Activated naive CD4-positive, alpha-beta T cell treated with anti-CD3 and anti-CD28 coated beads, Interleukin-2, amount 50 U/mL, for 72 hours (primary cell): ENCODE measurements at regions not wholly inside any gene's neighbourhood (a gene's known extent, or its start where the extent isn't known, plus 50 kb on each side); places are given as distances from the start of the nearest gene placed in this dataset.
"Not testable (repeated sequence)": the region's sequence is repeated elsewhere in the genome, so short reads cannot be mapped to it uniquely, and the experiment has no call there.

ENCODE experiments used
- ATAC-seq, 2 donors: fragments of 150-1000 bp; cut with Tn5 transposase; 2 replicates each; pipeline ENCODE4 v1.10.0; 2021; ENCODE audit warnings: mild to moderate bottlenecking in 2 of 2, moderate library complexity in 2 of 2
- DNase-seq, 2 donors: peaks; one replicate each; pipeline ENCODE4 v3.0.0; 2021 to 2022; ENCODE audit warnings: low spot score in 2 of 2
- H3K27ac Mint-ChIP-seq, 2 donors: one replicate each; pipeline ENCODE4 v1.8.0; 2022; ENCODE audit warnings: mild to moderate bottlenecking in 2 of 2, mixed read lengths in 2 of 2
- H3K36me3 Mint-ChIP-seq, 2 donors: one replicate each; pipeline ENCODE4 v1.8.0; 2022; ENCODE audit warnings: mixed read lengths in 2 of 2
- H3K9me3 Mint-ChIP-seq, 2 donors: one replicate each; pipeline ENCODE4 v1.8.0; 2022; ENCODE audit warnings: mixed read lengths in 2 of 2

DNA sequence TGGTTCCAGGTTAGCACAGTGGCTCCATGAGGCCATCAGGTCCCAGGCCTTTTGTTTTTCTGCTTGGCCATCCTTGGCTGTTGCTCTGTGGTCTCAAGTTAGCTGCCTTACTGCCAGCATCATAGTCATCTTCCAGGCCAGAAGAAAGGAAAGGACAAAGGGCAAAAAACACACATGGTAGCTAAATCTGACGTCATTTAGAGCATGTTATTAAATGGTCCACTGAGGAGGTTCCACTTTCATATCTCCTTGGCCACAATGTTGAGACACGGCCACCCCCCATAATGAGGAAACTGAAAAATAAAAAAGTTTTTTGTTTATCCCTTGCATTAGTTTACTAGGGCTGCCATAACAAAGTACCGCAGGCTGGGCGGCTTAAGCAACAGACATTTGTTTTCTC, 106.4 kb upstream of the NIPBL start:
- no peak for DNase-seq
- peaks cover 0 to 4% of the 10 kb centered on the region in 2 donors for H3K36me3 Mint-ChIP-seq
- H3K9me3 Mint-ChIP-seq, result peaks cover 5 to 9% of the 10 kb centered on the region in 2 donors
- no peak for ATAC-seq
- H3K27ac Mint-ChIP-seq, result no peak overlapping the region

DNA sequence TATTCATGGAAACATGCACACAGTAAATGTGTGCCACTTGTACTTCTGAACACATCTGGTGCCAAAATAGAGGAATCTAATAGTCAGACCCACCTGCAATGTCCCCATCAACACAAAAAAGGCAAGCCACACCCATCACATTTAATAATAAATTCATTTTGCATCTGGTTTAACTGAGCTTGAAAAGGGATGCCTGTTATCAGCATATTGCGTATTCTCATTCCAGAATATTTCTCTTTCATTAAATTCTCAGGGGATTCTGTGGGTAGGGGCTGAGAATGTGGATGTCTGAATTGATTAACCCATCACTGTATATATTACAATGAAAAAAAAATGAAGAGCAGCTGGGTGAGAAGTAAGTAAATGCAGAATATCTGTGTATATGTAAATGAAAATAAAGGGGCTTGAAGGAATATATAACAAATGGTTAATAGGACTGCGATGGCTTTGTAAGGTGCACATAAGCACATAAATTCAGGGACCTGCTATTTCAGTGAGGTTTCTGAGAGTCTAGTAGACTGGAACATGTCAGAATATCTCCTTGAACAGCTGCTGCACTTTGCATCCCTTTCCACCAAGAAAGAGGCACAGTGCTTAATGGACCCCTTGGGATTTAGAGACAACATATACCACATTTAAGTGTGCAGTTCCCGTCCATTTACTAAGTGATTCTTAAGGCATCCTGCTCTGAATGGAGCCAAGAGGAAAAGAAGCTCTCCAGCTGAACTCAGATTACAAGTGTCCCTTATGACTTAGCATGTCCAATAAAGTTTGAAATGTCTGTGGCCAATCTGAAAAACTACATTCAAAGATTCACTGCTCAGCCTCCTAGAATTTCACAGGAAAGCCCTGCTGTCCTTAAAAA, 104.1 kb upstream of the NIPBL start:
- no peak for DNase-seq
- Mint-ChIP-seq H3K9me3 (peaks cover 0 to 4% of the 10 kb centered on the region in 2 donors), H3K27ac (no peak overlapping the region), H3K36me3 (no peaks in the 10 kb centered on the region)
- ATAC-seq, result no peak

DNA sequence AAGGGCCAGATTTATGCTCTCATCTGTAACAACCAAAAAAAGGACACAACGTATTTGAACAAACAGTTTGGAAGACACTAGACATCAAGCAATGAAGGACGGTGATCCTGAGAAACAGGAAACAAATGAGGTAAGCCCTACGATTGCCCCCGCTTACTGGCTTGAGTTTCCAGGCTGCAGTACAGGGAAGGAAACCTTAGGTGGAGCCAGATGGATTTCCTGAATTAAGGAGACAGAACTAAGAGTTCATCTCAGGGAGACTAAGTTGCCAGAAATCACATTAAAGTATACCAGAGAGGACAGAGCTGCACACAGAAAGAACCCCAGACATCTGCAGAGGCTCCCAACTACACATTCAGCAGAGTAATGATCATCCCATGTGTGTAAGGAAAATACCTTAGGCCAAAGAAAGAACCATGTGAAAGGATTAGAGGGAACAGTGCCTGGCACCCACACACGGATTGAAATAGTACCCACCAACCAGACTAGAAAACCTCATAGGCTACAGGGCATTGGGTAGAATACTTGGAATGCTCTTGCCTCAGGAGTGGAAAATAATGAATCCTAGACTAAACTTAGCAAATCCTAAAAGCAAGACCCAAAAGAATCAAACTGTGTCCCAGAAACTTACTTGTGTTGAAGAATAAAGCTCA, 99.3 kb upstream of the NIPBL start:
- H3K36me3 Mint-ChIP-seq, result no peaks in the 10 kb centered on the region
- H3K27ac Mint-ChIP-seq, result no peak overlapping the region
- no peak for ATAC-seq
- no peak for DNase-seq
- H3K9me3 Mint-ChIP-seq, result no peaks in the 10 kb centered on the region

DNA sequence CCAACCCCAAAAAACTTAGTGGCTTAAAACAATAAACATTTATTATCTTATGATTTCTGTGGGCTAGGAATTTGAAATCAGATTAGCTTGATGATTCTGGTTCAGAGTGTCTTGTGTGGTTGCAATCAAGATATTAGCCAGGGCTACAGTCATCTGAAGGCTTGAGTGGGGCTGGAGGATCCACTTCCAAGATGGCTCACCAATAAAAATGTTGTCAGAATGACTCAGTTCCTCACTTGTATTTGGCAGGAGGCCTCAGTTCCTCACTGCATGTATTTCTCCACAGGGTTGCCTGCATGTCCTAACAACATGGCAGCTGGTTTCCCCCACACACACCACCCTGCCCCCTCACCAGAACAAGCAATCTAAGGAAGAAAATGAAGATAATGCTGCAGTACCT, 98.2 kb upstream of the NIPBL start:
- no peaks in the 10 kb centered on the region for H3K36me3 Mint-ChIP-seq
- DNase-seq, result no peak
- ATAC-seq, result no peak
- no peak overlapping the region for H3K27ac Mint-ChIP-seq
- no peaks in the 10 kb centered on the region for H3K9me3 Mint-ChIP-seq

DNA sequence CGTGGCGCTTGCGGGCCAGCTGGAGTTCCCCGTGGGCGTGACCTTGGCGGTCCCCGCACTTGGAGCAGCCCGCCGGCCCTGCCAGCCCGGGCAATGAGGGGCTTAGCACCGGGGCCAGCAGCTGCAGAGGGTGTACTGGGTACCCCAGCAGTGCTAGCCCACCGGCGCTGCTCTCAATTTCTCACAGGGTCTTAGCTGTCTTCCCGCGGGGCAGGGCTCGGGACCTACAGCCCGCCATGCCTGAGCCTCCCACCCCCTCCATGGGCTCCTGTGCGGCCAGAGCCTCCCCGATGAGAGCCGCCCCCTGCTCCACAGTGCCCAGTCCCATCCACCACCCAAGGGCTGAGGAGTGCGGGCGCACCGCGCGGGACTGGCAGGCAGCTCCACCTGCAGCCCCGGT, 94.0 kb upstream of the NIPBL start:
- not testable (repeated sequence) for DNase-seq, H3K36me3 Mint-ChIP-seq, H3K9me3 Mint-ChIP-seq, H3K27ac Mint-ChIP-seq, ATAC-seq

DNA sequence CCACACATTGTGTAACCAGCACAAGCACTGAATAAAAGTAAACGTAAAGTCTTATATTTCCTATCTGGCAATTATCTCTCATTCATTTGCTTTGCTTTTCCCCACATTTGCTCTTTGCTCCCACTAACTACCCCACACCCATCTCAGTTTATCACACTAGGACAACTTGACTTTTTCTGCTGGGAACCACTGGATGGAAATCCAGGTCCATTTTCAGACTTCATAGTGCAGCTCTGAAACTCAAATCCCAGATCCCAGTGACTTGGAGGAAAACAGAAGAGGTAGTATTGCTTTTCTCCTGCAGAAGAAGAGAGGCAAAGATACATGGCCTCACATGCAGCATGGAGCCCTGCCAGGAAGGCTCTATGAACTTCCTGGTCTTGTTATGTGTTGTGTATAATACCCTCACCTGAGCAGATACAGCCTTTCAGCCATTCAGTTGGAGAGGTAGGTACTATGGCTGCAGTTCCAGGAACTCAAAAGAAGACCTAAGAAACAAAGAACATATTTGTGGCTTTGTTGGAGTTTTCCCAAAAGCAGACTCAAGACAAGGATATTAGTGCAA, 90.0 kb upstream of the NIPBL start:
- no peaks in the 10 kb centered on the region for H3K36me3 Mint-ChIP-seq
- ATAC-seq, result no peak
- H3K9me3 Mint-ChIP-seq, result no peaks in the 10 kb centered on the region

DNA sequence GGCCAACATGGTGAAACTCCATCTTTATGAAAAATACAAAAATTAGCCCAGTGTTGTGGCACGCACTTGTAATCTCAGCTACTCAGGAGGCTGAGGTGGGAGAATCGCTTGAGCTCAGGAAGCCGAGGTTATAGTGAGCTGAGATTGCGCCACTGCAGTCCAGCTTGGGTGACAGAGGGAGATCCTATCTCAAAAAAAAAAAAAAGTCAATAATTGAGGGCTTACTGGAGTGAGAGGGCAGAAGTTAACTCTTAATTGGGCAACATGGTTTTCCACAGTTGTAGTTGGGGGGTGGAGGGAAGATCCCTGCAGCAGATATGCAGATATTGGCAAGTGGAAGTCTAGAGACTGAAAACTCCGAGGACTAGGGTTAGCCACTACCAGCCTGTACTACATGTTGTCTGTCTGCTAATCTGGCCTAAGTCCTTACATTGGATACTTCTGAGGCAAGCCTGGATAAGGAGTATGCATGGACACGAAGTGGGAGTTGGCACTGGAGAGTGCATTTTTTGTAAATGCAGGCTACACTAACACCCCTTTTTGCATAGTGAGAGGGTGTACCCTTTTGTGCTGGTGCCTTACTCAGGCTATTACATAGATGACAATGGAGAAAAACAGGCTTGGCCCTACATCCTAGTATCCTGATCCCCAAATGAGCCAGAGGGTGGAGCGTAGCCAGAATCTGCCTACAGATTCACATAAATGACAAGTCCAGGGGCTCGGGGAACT, 89.0 kb upstream of the NIPBL start:
- DNase-seq (no peak), ATAC-seq (no peak)
- no peak overlapping the region for H3K27ac Mint-ChIP-seq
- no peaks in the 10 kb centered on the region for H3K9me3 Mint-ChIP-seq
- H3K36me3 Mint-ChIP-seq, result no peaks in the 10 kb centered on the region

More for the DNA sequence above, 90.0 kb upstream of the NIPBL start:
- no peak for DNase-seq
- H3K27ac Mint-ChIP-seq, result no peak overlapping the region

DNA sequence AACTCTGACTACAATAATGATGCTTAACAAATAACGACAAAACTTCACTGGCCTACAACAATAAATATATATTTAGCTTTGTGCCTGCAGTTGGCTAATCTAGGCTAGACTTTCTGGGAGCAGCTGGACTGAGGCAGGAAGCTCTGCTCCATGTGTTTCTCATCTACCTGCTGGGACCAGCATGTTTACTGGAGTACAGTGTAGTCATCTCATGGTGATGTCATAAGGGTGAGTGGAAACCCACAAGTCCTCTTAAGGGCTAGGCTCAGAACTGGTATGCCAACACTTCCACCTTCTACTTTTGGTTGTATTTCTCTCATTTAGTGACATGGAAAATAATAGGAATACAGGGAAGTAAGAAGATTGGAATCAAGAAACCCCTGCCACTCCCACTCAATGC, 85.7 kb upstream of the NIPBL start:
- no peaks in the 10 kb centered on the region for H3K9me3 Mint-ChIP-seq
- DNase-seq, result no peak
- H3K27ac Mint-ChIP-seq, result no peak overlapping the region
- no peaks in the 10 kb centered on the region for H3K36me3 Mint-ChIP-seq
- no peak for ATAC-seq

DNA sequence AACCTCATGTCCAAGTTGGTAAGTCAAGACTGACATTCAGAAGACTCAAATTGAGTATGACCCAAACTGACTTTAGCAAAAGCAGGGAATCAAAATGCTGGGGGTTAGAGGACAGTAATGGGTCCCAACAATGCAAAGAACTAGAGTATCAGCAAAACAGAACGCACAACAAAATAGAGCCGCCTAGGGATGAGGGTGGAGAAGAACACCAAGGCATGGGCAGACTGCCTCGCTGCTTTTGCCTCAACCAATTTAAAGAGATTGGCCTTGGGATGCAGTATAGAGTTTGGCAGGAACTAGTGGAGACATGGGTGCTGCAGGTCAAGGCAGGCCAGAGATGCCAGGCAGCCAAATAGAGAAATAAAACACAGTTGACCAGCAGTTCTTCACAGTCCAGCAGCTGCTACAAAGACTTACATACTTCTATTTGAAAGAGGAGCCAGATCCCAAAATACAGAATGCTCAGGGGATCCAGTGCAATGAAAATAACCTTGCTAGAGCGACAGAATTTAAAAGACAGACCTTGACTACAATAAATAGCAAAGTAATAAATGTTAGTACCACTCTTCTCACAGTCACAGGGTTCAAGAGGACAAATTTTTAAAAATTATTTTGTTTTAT, 83.9 kb upstream of the NIPBL start:
- H3K27ac Mint-ChIP-seq, result no peak overlapping the region
- no peak for ATAC-seq

DNA sequence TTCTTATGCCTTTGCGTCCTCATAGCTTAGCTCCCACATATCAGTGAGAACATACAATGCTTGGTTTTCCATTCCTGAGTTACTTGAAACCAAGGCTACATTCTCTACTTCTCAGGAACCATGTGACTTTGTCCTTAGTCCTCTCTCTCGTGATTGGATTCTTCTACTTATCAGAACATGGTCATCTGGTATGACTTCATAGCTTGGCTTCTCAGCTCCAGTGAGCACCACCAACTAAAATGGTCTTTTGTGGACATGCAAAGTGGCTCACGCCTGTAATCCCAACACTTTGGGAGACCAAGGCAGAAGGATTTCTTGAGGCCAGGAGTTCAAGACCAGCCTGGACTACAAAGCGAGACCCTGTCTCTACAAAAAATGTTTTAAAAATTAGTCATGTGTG, 81.2 kb upstream of the NIPBL start:
- H3K36me3 Mint-ChIP-seq, result no peaks in the 10 kb centered on the region
- H3K27ac Mint-ChIP-seq, result no peak overlapping the region
- ATAC-seq (no peak), DNase-seq (no peak)
- no peaks in the 10 kb centered on the region for H3K9me3 Mint-ChIP-seq

More for the DNA sequence above, 83.9 kb upstream of the NIPBL start:
- H3K9me3 Mint-ChIP-seq, result no peaks in the 10 kb centered on the region
- DNase-seq, result no peak
- no peaks in the 10 kb centered on the region for H3K36me3 Mint-ChIP-seq

DNA sequence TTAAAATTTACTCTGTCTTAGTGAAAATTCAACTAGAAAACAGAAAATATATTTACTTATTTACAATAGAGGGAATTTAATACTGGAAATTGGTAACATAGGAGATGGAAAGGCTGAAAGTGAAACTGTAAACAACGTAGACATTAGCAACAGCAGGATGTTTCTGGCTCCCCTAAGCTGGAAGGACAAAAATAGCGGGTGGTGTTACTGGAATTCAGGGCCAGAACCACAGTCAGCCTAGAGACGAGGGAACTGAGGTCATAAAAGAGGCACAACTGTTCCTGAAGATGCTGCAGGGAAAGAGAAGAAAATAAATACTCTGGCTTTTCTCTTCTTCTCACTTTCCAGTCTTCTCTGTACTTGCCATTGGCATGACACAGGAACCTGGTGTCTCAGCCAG, 80.4 kb upstream of the NIPBL start:
- DNase-seq (no peak), ATAC-seq (no peak)
- H3K36me3 Mint-ChIP-seq, result no peaks in the 10 kb centered on the region
- no peaks in the 10 kb centered on the region for H3K9me3 Mint-ChIP-seq
- H3K27ac Mint-ChIP-seq, result no peak overlapping the region

DNA sequence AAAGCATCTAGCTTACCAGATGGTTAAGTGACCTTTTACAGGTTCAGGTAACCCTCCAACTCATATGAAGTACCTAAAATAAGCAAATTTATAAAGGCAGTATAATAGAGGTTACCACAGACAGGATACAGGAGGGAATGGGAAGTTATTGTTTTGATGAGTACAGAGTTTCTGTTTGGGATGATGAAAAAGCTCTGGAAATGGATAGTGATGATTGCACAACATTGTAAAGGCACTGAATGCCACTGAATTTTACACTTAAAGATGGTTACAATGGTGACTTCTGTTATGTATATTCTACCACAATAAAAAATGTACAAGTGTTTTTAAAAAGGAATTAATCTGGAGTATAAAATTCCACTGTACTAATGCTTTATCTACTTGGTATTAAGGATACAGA, 75.0 kb upstream of the NIPBL start:
- ATAC-seq, result no peak
- Mint-ChIP-seq H3K36me3 (no peaks in the 10 kb centered on the region), H3K27ac (no peak overlapping the region), H3K9me3 (no peaks in the 10 kb centered on the region)
- DNase-seq, result no peak

DNA sequence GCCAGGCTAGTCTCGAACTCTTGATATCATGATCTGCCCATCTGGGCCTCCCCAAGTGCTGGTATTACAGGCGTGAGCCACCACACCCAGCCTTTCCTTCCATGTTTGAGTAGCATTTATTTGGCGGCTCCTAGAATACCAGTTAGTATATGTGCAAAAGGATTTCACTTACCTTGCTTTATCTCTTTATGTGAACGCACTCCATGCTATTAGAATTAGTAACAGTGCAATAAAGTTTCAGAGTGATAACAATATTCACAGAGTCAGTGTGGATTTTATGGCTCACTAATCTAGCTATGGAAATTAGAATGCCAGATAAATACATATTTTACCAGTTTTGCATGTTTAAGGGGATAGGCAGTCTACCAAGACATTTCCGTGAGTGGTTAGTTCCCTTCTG, 74.4 kb upstream of the NIPBL start:
- ATAC-seq, result no peak
- no peak for DNase-seq
- no peaks in the 10 kb centered on the region for H3K9me3 Mint-ChIP-seq
- H3K27ac Mint-ChIP-seq, result no peak overlapping the region
- no peaks in the 10 kb centered on the region for H3K36me3 Mint-ChIP-seq

DNA sequence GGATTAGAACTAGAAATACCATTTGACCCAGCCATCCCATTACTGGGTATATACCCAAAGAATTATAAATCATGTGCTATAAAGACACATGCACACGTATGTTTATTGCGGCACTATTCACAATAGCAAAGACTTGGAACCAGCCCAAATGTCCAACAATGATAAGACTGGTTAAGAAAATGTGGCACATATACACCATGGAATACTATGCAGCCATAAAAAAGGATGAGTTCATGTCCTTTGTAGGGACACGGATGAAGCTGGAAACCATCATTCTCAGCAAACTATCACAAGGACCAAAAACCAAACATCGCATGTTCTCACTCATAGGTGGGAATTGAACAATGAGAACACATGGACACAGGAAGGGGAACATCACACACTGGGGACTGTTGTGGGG, 63.3 kb upstream of the NIPBL start:
- not testable (repeated sequence) for ATAC-seq, H3K27ac Mint-ChIP-seq, H3K36me3 Mint-ChIP-seq, DNase-seq, H3K9me3 Mint-ChIP-seq

DNA sequence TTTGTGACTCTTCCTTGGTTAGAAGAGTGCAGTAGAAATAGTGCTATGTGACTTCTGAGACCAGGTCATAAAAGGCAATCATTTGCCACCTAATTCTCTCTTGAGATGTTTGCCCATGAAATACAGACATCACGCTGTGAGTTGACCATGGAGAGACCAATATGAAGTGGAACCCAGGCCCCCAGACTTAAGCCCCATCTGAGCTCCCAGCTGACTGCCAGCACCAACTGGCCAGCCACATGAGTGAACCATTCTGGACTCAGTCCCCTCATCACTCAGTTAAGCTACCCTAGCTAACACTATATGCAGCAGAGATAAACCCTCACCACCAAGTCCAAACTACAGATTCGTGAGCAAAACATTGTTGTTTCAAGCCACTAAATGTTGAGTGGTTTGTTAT, 60.7 kb upstream of the NIPBL start:
- no peak for ATAC-seq
- Mint-ChIP-seq H3K9me3 (no peaks in the 10 kb centered on the region), H3K36me3 (no peaks in the 10 kb centered on the region), H3K27ac (no peak overlapping the region)
- no peak for DNase-seq

DNA sequence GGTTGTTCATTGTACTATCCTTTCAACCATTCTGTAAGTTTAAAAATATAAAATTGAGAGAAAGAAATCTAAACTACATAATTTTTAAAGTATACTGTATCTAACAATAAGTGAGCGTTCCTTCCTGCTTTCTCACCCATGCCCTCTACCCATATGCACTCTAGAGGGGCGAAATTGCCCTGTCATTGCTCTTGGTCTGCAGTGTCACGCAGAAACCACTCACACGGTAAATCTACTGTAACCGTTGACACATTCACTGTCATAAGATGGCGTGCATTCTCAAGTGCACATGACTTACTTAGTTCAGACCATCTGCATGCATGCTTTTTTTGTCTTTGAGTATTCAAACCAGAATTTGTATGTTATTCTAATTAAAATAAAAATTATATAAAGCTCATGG, 55.7 kb upstream of the NIPBL start:
- Mint-ChIP-seq H3K36me3 (no peaks in the 10 kb centered on the region), H3K27ac (no peak overlapping the region), H3K9me3 (no peaks in the 10 kb centered on the region)

DNA sequence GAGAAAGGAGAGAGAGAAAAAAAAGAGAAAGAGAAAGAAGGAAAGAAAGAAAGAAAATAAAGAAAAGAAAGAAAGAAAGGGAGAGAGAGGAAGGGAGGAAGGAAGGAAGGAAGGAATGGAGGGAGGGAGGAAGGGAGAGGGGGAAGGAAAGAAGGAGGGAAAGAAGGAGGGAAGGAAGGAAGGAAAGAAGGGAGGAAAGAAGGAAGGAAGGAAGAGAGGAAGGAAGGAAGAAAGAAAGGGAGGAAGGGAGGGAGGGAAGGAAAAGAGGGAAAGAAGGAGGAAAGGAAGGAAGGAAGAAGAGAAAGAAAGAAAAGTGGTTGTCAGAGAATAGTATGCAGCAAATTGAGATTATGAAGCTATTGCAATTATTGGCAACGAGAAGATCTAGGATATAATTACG, 49.9 kb upstream of the NIPBL start:
- no peak overlapping the region for H3K27ac Mint-ChIP-seq
- H3K36me3 Mint-ChIP-seq, result no peaks in the 10 kb centered on the region
- ATAC-seq (no peak), DNase-seq (no peak)
- H3K9me3 Mint-ChIP-seq, result no peaks in the 10 kb centered on the region

More for the DNA sequence above, 55.7 kb upstream of the NIPBL start:
- DNase-seq, result no peak
- no peak for ATAC-seq
